ENCODE measurements at regions not wholly inside any gene's neighbourhood (a gene's known extent, or its start where the extent isn't known, plus 50 kb on each side); places are given as distances from the start of the nearest gene placed in this dataset.

DNA sequence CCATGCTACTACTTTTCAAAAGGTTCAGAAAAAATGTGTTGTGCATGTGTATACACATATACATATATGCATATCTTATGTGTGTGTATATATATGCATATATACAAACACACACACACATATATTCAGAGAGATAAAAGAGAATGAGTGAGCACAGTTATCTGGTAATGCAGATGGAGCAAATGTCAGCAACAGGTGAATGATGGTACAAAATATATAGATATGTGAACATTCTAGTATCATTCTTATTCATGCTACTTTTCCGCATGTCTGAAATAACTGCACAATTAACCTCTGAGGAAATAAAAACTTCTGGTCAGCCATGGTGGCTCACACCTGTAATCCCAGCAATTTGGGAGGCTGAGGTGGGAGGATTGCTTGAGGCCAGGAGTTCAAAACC, 222.6 kb upstream of the NANOGP8 start:
- no peaks in the 10 kb centered on the region for H3K27me3 ChIP-seq (ENCODE audit: insufficient read depth, insufficient read length)
- no peaks in the 10 kb centered on the region for H3K4me1 ChIP-seq (ENCODE audit: insufficient read depth, insufficient read length)
- no peak overlapping the region for H3K4me3 ChIP-seq (ENCODE audit: insufficient read length, low read depth)
- H3K9ac ChIP-seq (ENCODE audit: insufficient read length, low read depth): no peak overlapping the region
- no peak for TF ChIP-seq ZNF274 (IDR thresholded peaks at IDR 0.05; ENCODE audit: low read depth, low read length)
- no peak for TF ChIP-seq SUZ12 (IDR thresholded peaks at IDR 0.05; ENCODE audit: extremely low read depth, insufficient read depth, insufficient read length)
- TF ChIP-seq YY1 (IDR thresholded peaks at IDR 0.05; ENCODE audit: insufficient read depth, insufficient read length): no peak
- DNase-seq (ENCODE audit: low read depth, low spot score): no peak
- no peaks in the 10 kb centered on the region for H3K9me3 ChIP-seq (ENCODE audit: insufficient read depth, low read length)
- no peaks in the 10 kb centered on the region for H3K36me3 ChIP-seq (ENCODE audit: insufficient read depth, insufficient read length, low read length)

GRCh38 chr15:35307026-35307425, 221.9 kb upstream of the NANOGP8 start:
- DNase-seq (ENCODE audit: low read depth, low spot score): no peak
- H3K9ac ChIP-seq (ENCODE audit: insufficient read length, low read depth): no peak overlapping the region
- TF ChIP-seq SUZ12 (IDR thresholded peaks at IDR 0.05; ENCODE audit: extremely low read depth, insufficient read depth, insufficient read length) (no peak), ZNF274 (IDR thresholded peaks at IDR 0.05; ENCODE audit: low read depth, low read length) (no peak)

GRCh38 chr15:35306361-35306981, 221.4 kb upstream of the NANOGP8 start:
- Histone ChIP-seq H3K9ac (ENCODE audit: insufficient read length, low read depth) (no peak overlapping the region), H3K9me3 (ENCODE audit: insufficient read depth, low read length) (no peaks in the 10 kb centered on the region), H3K4me1 (ENCODE audit: insufficient read depth, insufficient read length) (no peaks in the 10 kb centered on the region), H3K4me3 (ENCODE audit: insufficient read length, low read depth) (no peak overlapping the region), H3K27me3 (ENCODE audit: insufficient read depth, insufficient read length) (no peaks in the 10 kb centered on the region), H3K36me3 (ENCODE audit: insufficient read depth, insufficient read length, low read length) (no peaks in the 10 kb centered on the region)
- TF ChIP-seq YY1 (IDR thresholded peaks at IDR 0.05; ENCODE audit: insufficient read depth, insufficient read length) (no peak), ZNF274 (IDR thresholded peaks at IDR 0.05; ENCODE audit: low read depth, low read length) (no peak), SUZ12 (IDR thresholded peaks at IDR 0.05; ENCODE audit: extremely low read depth, insufficient read depth, insufficient read length) (no peak)
- DNase-seq (ENCODE audit: low read depth, low spot score): no peak

More at GRCh38 chr15:35307026-35307425, 221.9 kb upstream of the NANOGP8 start:
- H3K27me3 ChIP-seq (ENCODE audit: insufficient read depth, insufficient read length): no peaks in the 10 kb centered on the region
- no peaks in the 10 kb centered on the region for H3K9me3 ChIP-seq (ENCODE audit: insufficient read depth, low read length)
- H3K4me3 ChIP-seq (ENCODE audit: insufficient read length, low read depth): no peak overlapping the region
- no peaks in the 10 kb centered on the region for H3K36me3 ChIP-seq (ENCODE audit: insufficient read depth, insufficient read length, low read length)
- H3K4me1 ChIP-seq (ENCODE audit: insufficient read depth, insufficient read length): no peaks in the 10 kb centered on the region

- TF ChIP-seq SUZ12 (IDR thresholded peaks at IDR 0.05; ENCODE audit: extremely low read depth, insufficient read depth, insufficient read length) (no peak), YY1 (IDR thresholded peaks at IDR 0.05; ENCODE audit: insufficient read depth, insufficient read length) (no peak), ZNF274 (IDR thresholded peaks at IDR 0.05; ENCODE audit: low read depth, low read length) (no peak)
- no peak for DNase-seq (ENCODE audit: low read depth, low spot score)
- Histone ChIP-seq H3K36me3 (ENCODE audit: insufficient read depth, insufficient read length, low read length) (no peaks in the 10 kb centered on the region), H3K9ac (ENCODE audit: insufficient read length, low read depth) (no peak overlapping the region), H3K27me3 (ENCODE audit: insufficient read depth, insufficient read length) (no peaks in the 10 kb centered on the region), H3K4me1 (ENCODE audit: insufficient read depth, insufficient read length) (no peaks in the 10 kb centered on the region), H3K4me3 (ENCODE audit: insufficient read length, low read depth) (no peak overlapping the region), H3K9me3 (ENCODE audit: insufficient read depth, low read length) (no peaks in the 10 kb centered on the region)
Observed at GRCh38 chr15:35305946-35306345, 220.9 kb upstream of the NANOGP8 start.

GRCh38 chr15:35305031-35305550, 220.0 kb upstream of the NANOGP8 start:
- Histone ChIP-seq H3K36me3 (ENCODE audit: insufficient read depth, insufficient read length, low read length) (no peaks in the 10 kb centered on the region), H3K9me3 (ENCODE audit: insufficient read depth, low read length) (no peaks in the 10 kb centered on the region), H3K27me3 (ENCODE audit: insufficient read depth, insufficient read length) (no peaks in the 10 kb centered on the region), H3K9ac (ENCODE audit: insufficient read length, low read depth) (no peak overlapping the region), H3K4me3 (ENCODE audit: insufficient read length, low read depth) (no peak overlapping the region), H3K4me1 (ENCODE audit: insufficient read depth, insufficient read length) (no peaks in the 10 kb centered on the region)
- no peak for DNase-seq (ENCODE audit: low read depth, low spot score)
- TF ChIP-seq SUZ12 (IDR thresholded peaks at IDR 0.05; ENCODE audit: extremely low read depth, insufficient read depth, insufficient read length) (no peak), ZNF274 (IDR thresholded peaks at IDR 0.05; ENCODE audit: low read depth, low read length) (no peak), YY1 (IDR thresholded peaks at IDR 0.05; ENCODE audit: insufficient read depth, insufficient read length) (no peak)

DNA sequence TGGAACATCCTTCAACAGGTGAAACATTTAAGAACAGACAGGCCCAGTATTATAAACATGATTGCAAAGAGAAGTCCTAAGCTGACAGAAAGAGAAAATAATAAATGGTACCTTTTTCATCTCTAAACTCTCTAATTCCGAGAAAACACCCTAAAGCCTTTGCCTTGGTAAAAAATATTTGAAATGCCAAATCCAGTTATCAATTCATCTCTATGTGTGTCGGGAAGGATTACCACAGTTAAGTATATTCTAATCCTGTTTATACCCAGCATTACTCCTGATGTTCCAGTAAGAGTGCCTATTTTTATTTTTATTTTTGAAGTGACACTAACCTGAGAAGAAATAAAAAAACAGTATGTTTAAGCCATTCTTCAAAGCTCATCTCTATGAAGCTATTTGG, 219.3 kb upstream of the NANOGP8 start:
- no peak for TF ChIP-seq ZNF274 (IDR thresholded peaks at IDR 0.05; ENCODE audit: low read depth, low read length)
- no peak for TF ChIP-seq SUZ12 (IDR thresholded peaks at IDR 0.05; ENCODE audit: extremely low read depth, insufficient read depth, insufficient read length)
- no peak for TF ChIP-seq YY1 (IDR thresholded peaks at IDR 0.05; ENCODE audit: insufficient read depth, insufficient read length)
- Histone ChIP-seq H3K27me3 (ENCODE audit: insufficient read depth, insufficient read length) (no peaks in the 10 kb centered on the region), H3K9ac (ENCODE audit: insufficient read length, low read depth) (no peak overlapping the region), H3K4me1 (ENCODE audit: insufficient read depth, insufficient read length) (no peaks in the 10 kb centered on the region), H3K4me3 (ENCODE audit: insufficient read length, low read depth) (no peak overlapping the region), H3K36me3 (ENCODE audit: insufficient read depth, insufficient read length, low read length) (no peaks in the 10 kb centered on the region), H3K9me3 (ENCODE audit: insufficient read depth, low read length) (no peaks in the 10 kb centered on the region)
- DNase-seq (ENCODE audit: low read depth, low spot score): no peak

- TF ChIP-seq ZNF274 (IDR thresholded peaks at IDR 0.05; ENCODE audit: low read depth, low read length) (no peak), SUZ12 (IDR thresholded peaks at IDR 0.05; ENCODE audit: extremely low read depth, insufficient read depth, insufficient read length) (no peak), YY1 (IDR thresholded peaks at IDR 0.05; ENCODE audit: insufficient read depth, insufficient read length) (no peak)
- no peaks in the 10 kb centered on the region for H3K27me3 ChIP-seq (ENCODE audit: insufficient read depth, insufficient read length)
- H3K9ac ChIP-seq (ENCODE audit: insufficient read length, low read depth): no peak overlapping the region
- no peaks in the 10 kb centered on the region for H3K9me3 ChIP-seq (ENCODE audit: insufficient read depth, low read length)
- H3K36me3 ChIP-seq (ENCODE audit: insufficient read depth, insufficient read length, low read length): no peaks in the 10 kb centered on the region
- no peaks in the 10 kb centered on the region for H3K4me1 ChIP-seq (ENCODE audit: insufficient read depth, insufficient read length)
- no peak overlapping the region for H3K4me3 ChIP-seq (ENCODE audit: insufficient read length, low read depth)
- DNase-seq (ENCODE audit: low read depth, low spot score): no peak
Observed at GRCh38 chr15:35302334-35302733, 217.2 kb upstream of the NANOGP8 start.
